HG02852 (cell line): ENCODE measurements at regions not wholly inside any gene's neighbourhood (a gene's known extent, or its start where the extent isn't known, plus 50 kb on each side); places are given as distances from the start of the nearest gene placed in this dataset.
"Not testable (repeated sequence)": the region's sequence is repeated elsewhere in the genome, so short reads cannot be mapped to it uniquely, and the experiment has no call there.

ENCODE experiments used
- ATAC-seq: cut with Tn5 transposase; IDR thresholded peaks from one replicate; pipeline ENCODE4 v1.9.1; 2021; ENCODE audit warnings: mild to moderate bottlenecking, moderate library complexity; ENCODE audit not compliant: unreplicated experiment

GRCh38 chr3:30541156-30541555 is 65.2 kb upstream of the TGFBR2 start:
- not testable (repeated sequence) for ATAC-seq

GRCh38 chr3:30542897-30543296 is 63.5 kb upstream of the TGFBR2 start:
- ATAC-seq = no peak

- ATAC-seq = no peak
Observed at GRCh38 chr3:30544812-30545211, 61.6 kb upstream of the TGFBR2 start.

- no peak for ATAC-seq
Observed at GRCh38 chr3:30546934-30547333, 59.5 kb upstream of the TGFBR2 start.

GRCh38 chr3:30547716-30548115 is 58.7 kb upstream of the TGFBR2 start:
- no peak for ATAC-seq

GRCh38 chr3:30548600-30548999 is 57.8 kb upstream of the TGFBR2 start:
- ATAC-seq = no peak

GRCh38 chr3:30549600-30549999 is 56.8 kb upstream of the TGFBR2 start:
- ATAC-seq = no peak

- no peak for ATAC-seq
Observed at GRCh38 chr3:30550246-30550645, 56.2 kb upstream of the TGFBR2 start.

- ATAC-seq = no peak
Observed at GRCh38 chr3:30551266-30551665, 55.1 kb upstream of the TGFBR2 start.

- no peak for ATAC-seq
Observed at GRCh38 chr3:30551927-30552326, 54.5 kb upstream of the TGFBR2 start.

- ATAC-seq = no peak
Observed at GRCh38 chr3:30553641-30554316, 52.6 kb upstream of the TGFBR2 start.

- no peak for ATAC-seq
Observed at GRCh38 chr3:30554317-30554690, 52.1 kb upstream of the TGFBR2 start.

GRCh38 chr3:30555968-30556367 is 50.4 kb upstream of the TGFBR2 start:
- ATAC-seq = no peak
